ENCODE measurements at regions not wholly inside any gene's neighbourhood (a gene's known extent, or its start where the extent isn't known, plus 50 kb on each side); places are given as distances from the start of the nearest gene placed in this dataset.
"Not testable (repeated sequence)": the region's sequence is repeated elsewhere in the genome, so short reads cannot be mapped to it uniquely, and the experiment has no call there.

DNA sequence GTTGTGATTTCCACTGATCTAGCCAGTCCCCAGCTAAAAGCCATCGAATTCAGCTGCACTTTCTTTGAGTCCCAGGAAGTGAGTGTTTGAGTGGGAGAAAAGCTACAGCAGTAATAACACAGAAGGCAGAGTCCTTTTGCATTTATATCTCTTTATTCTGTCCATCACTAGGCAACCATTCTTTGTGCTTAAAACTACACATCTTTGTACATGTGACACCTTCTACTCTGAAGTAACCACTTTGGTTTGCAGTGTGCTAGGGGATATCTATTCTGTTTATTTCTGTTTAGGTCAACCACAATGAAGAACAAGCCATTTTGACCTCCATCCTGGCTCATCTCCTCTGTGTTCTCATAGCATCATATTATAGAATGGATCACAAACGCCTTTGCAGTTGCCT lies 226.0 kb upstream of the SERP2 start:
- no peak for DNase-seq (ENCODE audit: low read depth in 2 of 2, low spot score in 1 of 2)

DNA sequence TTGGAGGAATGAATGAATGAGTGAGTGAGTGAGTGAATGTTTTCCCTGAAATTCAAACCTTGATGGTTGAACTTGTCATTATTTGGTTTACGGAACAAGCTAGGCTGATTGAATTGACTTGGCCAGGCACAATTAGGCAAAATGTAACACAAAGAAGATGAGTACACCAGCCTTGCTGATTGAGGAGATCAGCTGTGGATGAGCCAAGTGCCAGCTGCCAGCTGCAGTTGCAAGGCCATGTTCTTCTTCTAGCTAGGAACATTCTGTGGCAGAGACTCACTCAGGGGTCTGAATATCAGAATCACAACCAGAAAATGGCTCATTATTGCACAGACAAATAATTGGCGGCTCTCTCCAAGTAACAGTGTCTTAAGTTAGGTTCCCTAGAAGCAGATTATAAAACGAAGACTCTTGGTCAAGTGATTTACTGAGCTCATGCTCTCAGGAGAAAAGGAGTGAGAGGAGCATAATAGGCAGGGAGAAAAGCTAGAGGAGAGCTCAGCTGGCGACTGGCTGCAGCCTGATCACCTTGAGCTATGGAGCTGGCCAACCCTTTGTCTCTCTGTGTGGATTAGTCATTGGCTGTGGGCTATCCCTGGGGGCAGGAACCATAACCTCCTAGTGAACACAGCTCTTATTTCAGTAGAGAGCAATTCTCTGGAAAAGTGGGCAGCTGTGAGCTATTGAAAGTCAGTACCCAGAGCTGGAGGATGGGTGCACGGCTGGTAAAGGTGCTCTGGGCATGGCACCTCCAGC lies 225.3 kb upstream of the SERP2 start:
- no peak for DNase-seq (ENCODE audit: low read depth in 2 of 2, low spot score in 1 of 2)

DNA sequence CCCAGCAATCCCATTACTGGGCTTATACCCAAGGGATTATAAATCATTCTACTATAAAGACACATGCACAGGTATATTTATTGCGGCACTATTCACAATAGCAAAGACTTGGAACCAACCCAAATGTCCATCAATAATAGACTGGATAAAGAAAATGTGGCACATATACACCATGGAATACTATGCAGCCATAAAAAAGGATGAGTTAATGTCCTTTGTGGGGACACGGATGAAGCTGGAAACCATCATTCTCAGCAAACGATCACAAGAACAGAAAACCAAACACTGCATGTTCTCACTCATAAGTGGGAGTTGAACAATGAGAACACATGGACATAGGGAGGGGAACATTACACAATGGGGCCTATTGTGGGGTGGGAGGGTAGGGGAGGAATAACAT lies 224.4 kb upstream of the SERP2 start:
- not testable (repeated sequence) for DNase-seq (ENCODE audit: low read depth in 2 of 2, low spot score in 1 of 2)

DNA sequence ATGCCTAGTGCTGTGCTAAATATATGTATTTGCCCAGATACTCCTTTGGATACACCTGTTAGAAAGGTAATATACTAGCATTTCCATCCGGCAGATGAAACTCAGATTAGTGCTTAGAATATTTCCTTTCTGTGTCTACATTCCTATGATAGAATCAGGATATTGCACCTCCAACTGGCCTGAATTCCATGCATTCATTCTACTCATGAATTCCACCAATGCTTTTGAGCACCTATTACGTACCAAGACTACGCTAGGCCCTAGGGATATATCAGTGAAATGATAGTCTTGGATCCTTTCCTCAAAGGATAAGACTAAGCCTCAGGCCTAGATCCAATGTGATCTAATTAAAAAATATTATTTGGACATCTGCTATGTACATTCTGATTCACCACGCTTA lies 223.8 kb upstream of the SERP2 start:
- no peak for DNase-seq (ENCODE audit: low read depth in 2 of 2, low spot score in 1 of 2)

DNA sequence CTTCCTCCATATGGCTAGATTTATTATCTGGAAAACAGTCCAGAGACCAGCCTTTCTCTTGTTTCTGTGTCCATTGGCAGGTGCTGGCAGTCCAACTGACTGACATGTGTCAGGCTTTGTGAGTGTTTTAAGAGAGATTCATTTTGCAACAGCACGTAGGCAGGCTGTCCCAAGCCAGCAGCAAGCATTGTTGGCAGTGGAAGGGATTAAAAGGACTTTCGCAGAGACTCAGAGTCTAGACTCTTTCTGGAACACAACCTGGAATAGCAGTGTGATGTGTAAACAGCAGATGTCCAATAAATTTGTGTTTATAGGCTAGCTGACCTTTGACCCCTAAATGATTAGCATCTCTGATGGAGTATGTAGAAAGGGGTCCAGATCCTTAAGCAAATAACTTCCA lies 222.2 kb upstream of the SERP2 start:
- DNase-seq (ENCODE audit: low read depth in 2 of 2, low spot score in 1 of 2): no peak

DNA sequence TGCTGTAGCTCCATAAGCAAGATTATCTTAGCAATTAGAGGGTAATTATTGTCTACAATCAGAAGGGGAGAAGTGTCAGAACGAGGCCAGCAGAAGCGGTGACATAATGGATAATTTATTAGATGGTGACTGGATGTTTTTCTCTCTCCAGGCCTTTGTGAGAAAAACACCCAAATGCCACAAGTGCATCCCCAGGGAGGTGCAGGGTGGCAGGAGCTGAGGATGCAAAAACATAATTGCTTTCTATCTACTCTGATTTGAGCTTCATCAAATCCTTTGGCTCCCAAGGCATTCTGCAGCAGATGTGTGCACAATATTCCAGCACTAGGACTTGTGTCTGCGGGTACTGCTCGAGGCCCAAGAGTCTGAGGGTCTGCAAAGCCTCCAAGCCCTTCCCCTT lies 220.1 kb upstream of the SERP2 start:
- DNase-seq (ENCODE audit: low read depth in 2 of 2, low spot score in 1 of 2): no peak

DNA sequence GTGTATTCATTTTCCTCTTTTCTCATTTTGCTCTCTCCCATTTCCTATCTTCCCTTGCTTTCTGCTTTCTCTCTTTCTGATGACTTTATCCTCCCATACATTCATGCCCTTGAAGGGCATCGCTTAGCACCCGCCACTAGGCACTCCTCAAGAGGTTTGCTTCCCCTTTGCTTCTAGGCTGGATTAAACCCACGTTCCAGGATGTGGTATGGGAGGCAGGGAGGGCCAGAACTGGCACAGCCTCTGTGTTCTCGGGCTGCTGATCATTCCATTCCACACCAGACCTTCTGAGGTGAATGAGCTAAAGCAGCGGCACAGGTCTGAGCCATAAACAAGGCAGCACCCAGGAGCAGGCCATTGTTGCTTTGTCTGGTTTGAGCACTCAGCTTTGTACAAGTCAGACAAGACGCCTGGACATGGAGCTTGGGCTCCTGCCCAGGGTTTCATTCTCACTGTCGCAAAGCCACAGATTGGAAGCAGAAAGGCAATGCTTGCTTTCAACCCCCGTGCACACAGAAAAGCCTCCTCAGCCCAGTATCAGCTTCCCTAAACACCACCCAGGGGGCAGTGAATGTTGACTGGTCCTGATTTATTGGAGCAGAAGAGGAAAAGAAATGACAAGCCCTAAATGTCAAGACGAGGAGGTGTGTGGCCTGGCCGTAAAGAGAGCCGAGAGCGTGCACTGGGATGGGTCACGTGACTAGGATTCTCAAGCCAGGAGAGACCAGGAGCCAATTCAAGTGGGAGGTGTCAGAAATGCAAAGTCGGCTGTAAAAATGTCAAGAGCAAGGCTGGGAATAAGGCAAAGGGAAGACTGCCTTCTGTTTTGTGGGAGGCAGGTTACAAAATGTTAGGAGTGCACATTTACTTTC lies 218.0 kb upstream of the SERP2 start:
- DNase-seq (ENCODE audit: low read depth in 2 of 2, low spot score in 1 of 2): no peak

DNA sequence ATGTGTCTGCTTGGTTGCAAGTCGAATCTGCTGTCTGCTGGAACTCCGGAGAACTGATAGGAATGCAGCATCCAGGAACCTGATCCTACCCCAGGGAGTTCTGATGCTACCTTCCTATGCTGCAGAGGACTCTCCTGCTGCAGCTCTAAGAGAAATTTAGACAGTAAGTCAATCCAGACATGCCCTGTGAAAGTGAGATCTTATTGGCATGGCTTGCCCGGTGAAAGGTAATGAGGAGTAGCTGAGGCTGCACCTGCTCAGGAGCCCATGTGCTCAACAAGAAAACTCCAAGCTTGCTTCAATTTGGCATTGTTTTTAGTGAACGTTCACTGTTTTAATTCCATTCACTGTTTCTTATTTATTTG lies 217.3 kb upstream of the SERP2 start:
- no peak for DNase-seq (ENCODE audit: low read depth in 2 of 2, low spot score in 1 of 2)

DNA sequence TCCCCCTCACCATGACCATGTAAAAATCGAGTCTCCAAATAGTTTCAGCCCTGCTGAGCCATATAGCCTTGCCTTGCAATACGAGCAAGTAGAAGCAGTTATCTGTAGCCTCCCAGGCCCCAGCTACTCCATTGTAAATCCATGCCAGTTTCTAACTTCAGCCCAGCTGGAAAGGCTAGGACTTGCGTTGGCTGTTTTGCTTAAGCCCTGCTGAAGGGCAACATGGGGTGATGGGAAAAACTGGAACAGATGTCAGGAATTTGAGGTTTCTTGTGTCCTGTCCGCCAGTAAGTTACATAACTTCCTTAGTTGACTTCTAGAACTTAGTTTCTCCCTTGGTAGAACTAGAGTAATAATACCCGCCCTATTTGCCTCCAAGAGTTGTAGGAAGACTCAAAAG lies 216.0 kb upstream of the SERP2 start:
- DNase-seq (ENCODE audit: low read depth in 2 of 2, low spot score in 1 of 2): no peak

DNA sequence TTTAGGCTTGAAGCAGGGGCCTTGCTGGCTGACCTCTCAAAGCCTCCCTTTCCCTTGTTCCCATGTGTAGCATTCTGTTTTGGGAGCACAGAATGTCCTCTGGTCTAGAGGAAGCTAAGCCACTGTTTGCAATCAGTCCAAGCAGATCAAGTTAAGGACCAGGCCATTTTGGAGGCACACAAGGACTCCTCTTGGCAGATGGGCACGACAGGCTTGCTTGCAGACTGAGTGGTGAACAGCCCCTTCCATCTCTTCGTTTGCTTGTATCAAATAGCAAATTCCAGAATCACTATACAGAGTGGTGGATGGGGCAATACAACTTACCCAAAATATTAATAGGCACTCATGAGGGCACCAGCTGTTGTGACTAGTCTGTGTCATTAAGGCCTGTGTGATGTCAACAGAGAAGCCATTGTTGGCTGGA lies 215.5 kb upstream of the SERP2 start:
- no peak for DNase-seq (ENCODE audit: low read depth in 2 of 2, low spot score in 1 of 2)

DNA sequence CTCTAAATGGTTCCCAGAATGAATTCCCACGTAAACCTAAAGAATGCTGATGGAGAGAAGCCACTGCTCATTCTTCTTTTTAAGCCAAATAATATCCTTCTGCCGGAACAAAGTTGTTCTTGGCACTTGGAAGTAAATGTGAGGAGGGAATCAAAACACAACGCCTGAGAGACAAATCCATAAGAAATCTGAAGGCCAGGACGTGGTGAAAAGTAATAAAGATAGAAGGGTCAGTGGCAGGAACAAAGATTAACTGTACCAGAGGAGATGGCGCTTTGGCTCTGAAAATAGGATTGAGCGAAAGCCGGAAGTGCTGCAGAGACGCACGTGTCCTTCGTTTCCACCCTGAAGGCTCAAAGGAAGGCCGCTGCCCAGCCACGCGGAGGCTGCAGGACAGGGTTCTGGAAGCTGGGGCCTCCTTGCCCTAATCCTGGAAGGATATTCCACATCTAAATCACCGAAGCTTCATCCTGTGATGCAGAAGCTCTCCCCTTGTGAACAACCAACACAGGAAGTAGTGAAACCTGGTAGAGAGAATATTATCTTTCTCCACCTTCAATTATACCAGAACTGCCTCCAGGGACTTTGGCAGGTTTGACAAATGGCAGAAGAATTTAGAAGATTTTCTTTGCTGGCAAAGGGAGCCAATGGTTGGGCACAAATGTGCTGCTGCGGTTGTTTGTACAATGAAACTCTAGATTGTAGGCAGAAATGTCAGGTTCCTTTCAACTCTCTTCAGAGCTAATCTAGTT lies 214.6 kb upstream of the SERP2 start:
- no peak for DNase-seq (ENCODE audit: low read depth in 2 of 2, low spot score in 1 of 2)

DNA sequence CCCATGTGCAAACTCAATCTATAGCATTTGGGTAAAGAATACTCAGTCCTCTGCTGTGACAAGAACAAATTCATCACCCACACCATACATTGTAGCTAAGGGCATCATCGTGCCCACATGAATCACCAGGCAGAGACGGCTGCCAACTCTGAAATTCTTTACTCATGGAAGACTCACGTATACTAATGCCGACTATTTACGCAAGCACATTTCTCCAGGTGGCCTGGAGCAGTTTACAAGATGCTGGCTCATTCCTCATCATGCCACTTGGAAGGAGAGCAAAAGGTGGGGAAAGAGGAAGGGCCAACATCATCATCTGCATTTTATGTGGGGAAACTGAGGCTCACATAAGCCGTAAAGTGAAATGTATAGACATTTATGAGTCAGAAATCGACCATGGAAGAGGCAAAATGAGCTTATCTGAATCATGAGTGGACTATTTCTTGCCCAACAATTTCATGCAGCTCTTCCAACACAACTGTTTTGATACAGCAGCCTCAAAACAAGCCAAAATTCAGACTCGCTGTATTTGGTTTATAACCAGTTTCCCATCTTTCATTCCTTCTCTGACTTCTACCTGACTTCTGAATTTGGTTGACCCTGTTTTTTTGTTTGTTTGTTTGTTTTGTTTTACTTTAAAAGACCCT lies 213.9 kb upstream of the SERP2 start:
- DNase-seq (ENCODE audit: low read depth in 2 of 2, low spot score in 1 of 2): no peak

DNA sequence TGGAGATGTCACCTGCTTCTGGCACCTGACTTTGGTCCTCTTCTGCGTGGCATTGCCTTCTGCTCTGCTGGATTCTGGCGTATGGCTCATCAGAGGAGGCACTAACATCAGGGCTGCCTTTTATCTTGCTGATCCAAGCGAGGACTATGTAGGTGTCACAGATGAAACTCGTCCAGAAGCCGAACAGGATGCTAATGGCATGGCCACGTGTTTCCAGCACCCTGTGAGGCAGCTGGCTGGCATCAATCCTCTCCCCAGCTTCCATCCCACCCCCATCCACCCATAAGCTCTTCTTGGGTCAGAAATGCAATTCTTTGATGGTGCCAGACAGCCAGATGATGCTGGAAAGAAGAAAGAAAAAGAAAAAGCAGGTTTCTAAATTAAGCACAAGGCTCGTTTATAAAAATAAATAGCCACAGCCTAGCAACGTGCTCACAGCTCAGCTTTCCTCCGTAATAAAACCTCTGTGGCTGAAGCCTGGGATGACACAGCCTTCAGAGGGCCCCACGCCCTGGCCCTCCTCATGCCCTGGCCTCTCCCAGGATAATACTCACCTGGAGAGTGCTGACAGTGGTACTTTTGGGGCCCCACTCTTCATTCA lies 212.9 kb upstream of the SERP2 start:
- DNase-seq (ENCODE audit: low read depth in 2 of 2, low spot score in 1 of 2): no peak

DNA sequence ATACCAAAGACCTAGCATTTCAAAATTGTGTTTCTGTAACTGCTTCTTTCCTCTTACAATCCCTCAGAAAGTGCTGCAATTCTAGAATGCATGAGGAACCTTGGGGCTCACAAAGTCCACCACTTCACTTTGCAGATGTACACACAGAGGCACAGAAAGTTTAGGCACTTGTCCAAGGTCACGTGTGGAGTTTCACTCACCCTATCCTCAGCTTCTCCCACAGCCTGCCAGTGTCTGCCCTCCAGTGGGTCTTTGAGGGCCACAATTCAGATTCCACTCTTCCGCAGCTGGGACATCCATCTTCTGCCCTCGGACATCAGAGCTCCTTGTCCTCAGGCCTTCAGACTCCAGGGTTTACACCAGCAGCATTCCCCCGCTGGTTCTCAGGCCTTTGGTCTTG lies 210.5 kb upstream of the SERP2 start:
- DNase-seq (ENCODE audit: low read depth in 2 of 2, low spot score in 1 of 2): no peak

DNA sequence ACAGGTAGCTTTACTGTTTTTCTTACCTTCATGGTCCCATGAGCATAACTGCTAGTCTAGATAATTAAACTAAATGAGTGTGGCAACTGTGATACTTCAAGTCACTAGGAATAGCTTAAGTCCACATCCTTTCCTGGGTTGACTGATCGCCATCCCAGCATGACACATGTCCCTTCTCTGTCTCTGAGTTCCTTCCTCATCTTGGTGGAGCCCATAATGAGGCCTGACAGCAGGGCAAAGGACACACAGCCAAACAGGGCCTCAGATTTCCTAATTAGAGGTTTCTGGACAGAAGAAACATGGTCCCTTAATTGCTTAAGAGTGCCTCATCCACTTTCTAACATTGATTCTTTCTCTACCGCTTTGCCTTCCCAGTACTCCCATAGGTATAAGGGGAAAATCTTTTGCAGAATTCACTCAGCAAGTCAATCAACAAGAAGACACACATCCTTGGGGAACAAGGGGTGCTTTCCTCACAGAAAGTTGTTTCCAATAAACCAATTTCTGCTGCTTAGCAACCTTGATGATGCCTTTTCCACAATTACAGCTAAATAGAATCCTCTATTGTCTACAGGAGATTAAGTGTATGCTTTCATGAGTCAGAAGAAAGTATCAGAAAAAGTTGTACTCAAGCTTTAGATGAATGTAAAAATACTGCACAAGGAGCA lies 208.3 kb upstream of the SERP2 start:
- DNase-seq (ENCODE audit: low read depth in 2 of 2, low spot score in 1 of 2): no peak

DNA sequence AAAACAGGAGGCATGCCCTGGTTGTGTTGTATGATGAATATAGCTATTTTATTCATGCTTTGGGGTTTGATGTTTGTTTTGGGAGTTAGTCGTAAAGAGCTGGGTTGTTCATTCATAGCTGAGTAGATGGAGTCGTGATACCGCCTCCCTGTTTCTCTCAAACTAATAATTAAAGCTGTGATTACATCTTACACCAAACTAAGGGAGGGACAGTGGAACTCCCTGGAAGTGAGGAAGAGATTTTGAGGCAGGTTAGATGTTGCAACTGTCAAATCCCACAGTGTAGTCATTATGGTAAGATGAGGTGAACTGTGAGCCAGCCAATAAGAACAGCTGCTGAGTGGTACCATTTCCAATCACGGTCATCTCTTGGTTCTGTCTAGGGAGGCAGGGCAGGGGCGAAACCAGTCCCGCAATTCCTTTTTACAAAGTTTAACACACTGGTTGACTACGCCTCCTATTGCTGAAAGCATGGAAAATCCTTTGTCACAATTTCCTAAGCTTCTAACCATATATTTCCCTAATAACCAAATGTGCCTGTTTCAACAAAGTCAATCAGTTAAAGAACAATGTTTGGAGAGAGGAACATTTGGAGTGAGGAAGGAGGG lies 207.6 kb upstream of the SERP2 start:
- DNase-seq (ENCODE audit: low read depth in 2 of 2, low spot score in 1 of 2): no peak

DNA sequence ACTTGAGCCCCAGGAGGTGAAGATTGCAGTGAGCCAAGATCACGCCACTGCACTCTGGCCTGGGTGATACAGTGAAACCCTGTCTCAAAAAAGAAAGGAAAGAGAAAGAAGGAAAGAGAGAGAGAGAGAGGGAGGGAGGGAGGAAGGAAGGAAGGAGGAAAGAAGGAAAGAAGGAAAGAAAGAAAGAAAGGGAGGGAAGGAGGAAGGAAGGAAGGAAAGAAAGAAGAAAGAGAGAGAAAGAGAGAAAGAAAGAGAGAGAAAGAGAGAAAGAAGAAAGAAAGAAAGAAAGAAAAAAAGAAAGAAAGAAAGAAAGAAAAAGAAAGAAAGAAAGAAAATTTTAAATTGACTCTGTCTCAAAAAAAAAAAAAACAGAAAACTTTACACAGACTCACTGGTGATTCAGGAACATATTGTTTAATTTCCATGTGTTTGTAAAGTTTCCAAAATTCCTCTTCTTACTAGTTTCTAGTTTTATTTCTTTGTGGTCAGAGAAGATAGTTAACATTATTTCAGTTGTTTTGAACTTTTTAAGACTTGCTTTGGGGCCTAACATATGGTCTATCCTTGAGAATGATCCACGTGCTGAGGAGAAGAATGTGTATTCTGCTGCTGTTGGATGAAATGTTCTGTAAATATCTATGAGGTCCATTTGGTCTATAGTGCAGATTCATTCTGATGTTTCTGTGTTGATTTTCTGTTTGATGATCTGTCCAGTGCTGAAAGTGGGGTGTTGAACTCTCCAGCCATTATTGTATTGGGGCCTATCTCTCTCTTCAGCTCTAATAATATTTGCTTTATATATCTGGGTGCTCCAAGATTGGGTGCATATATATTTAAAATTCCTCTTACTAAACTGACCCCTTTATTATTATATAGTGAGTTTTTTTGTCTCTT lies 204.4 kb upstream of the SERP2 start:
- DNase-seq (ENCODE audit: low read depth in 2 of 2, low spot score in 1 of 2): no peak

DNA sequence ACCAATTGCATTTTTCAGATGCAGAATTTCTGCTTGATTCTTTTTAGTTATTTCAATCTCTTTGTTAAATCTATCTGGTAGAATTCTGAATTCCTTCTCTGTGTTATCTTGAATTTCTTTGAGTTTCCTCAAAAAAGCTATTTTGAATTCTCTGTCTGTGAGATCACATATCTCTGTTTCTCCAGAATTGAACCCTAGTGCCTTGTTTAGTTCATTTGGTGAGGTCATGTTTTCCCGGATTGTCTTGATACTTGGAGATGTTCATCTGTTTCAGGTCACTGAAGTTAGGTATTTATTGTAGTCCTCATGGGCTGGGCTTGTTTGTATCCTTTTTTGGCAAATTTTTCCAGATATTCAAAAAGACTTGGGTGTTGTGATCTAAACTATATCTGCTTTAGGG lies 202.9 kb upstream of the SERP2 start:
- DNase-seq (ENCODE audit: low read depth in 2 of 2, low spot score in 1 of 2): no peak

DNA sequence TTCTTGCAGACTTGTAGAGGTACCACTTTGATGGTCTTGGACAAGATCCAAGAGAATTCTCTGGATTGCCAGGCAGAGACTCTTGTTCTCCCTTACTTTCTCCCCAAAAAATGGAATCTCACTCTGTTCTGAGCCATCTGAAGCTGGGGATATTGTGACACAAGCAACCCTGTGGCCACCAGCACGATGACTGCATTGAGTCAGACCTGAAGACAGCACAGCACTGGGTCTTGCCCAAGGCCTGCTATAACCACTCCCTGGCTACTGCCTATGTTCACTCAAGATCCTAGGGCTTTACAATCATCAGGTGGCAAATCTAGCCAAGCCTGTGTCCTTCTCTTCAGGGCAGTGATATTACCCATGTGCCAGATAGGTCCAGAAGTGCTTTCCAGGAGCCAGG lies 202.5 kb upstream of the SERP2 start:
- DNase-seq (ENCODE audit: low read depth in 2 of 2, low spot score in 1 of 2): no peak

Measured in stimulated activated CD8-positive, alpha-beta memory T cell treated with anti-CD3 and anti-CD28 coated beads, Interleukin-4, amount 100 ng/mL, for 4 hours (primary cell).